NCI-H1417 (cell line): ENCODE measurements at regions not wholly inside any gene's neighbourhood (a gene's known extent, or its start where the extent isn't known, plus 50 kb on each side); places are given as distances from the start of the nearest gene placed in this dataset.
"Not testable (repeated sequence)": the region's sequence is repeated elsewhere in the genome, so short reads cannot be mapped to it uniquely, and the experiment has no call there.

Source experiments
- DNase-seq, 3 experiments: peaks; one replicate each; lab custom pipeline; 2025; lab: John Stamatoyannopoulos, UW

DNA sequence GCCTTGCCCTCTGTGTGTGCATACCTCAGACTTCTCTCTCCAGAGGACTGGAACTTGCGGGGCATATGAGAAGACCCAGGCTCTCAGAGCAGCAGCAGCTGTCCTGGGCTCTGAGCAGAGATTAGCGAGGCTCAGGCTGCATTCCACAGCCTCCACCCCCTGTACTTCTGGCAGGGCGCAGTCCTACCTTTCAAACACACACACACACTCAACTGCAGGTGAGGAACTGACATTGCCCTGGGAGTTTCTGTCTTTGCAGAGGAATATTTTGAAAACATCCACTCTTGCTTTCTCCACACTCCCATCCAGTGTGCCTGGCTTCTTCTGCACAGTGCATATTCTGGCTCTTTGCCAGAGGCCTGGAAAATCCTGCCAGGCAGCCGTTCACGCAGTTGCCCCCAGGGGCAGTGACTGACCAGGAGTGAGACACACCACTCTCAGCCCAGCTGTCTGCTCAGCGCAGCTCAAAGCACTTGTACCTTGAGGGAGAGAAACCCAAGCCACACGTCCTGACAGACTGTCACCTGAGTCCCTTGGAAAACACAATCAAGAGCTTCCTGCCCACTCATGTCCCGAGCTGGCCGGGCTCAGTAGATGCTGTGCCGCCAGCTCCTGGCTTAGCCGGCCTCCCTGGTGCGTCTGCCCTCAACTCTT is 460.8 kb downstream of the RNF144A start:
- DNase-seq, result peak; percentile 72 to 91 (median 88)

DNA sequence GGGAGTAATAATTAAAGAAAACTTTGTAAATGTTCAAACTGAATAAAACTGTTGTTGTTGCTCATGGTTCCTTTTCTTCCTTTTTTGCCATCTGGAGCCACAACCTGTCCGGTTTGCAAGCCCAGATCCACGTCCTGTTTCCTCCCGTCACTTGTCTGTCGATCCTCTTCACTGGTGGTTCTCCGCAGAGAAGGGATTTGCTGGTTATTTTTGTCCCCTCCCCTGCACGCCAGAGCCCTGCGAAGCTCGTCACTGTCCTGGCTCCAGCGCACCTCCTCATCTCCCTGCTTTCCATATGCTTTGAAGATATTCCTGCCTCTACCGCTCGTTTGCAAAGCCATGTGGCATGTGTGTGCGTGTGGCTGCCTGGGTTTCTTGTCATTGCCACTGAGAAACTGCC is 461.4 kb downstream of the RNF144A start:
- no peak for DNase-seq

DNA sequence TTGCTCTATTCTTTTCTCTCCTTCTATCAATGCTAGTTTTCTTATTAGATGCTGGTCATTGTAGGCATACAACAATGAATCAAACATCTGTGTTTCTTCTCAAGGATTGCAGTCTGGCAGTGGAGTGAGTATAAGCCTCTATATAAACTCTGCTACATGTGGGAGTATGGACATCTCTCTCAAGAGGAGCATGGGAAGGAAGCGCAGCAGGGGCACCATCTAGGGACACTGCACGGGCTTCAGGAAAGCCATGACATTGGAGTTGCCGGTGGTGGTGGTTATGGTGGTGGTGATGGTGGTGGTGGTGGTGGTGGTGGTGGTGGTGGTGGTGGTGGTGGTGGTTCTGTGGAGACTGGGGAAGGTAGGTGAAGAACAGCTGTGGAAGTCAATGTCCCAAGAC is 462.6 kb downstream of the RNF144A start:
- peak in 1 of 3 experiments; percentile 24 for DNase-seq

DNA sequence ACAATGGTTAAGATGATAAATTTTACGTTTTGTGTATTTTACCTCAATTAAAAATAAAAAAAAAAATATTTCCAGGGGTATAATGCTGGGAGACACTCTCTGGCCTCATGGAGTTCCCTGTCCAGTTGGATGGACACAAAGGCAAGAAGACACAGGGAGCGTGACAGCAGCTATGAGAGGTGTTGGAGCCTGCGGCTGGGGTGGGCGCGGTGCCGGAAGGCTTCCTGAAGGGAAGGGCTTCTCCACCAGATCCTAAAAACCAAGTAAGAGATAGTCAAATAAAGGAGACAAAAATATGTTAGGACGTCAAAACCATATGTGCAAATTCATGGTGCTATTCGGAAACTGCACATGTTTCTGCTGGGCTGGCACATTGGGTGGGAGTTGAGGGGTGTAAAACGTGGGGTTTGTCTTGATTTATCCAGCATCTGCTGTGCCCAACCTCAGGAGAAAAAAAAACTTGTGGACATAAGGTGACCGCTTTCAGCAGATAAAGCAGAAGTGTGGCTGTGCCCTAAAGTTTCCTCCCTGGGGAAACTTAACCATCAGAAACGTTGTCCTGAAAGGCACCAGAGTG is 467.6 kb downstream of the RNF144A start:
- DNase-seq, result no peak

DNA sequence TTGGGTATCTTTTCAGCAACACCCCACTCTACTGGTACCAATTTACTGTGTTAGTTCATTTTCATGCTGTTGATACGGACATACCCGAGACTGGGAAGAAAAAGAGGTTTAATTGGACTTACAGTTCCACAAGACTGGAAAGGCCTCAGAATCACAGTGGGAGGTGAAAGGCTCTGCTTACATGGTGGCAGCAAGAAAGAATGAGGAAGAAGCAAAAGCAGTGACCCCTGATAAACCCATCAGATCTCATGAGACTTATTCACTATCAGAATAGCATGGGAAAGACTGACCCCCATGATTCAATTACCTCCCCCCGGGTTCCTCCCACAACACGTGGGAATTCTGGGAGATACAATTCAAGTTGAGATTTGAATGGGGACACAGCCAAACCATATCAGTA is 473.1 kb downstream of the RNF144A start:
- not testable (repeated sequence) for DNase-seq

DNA sequence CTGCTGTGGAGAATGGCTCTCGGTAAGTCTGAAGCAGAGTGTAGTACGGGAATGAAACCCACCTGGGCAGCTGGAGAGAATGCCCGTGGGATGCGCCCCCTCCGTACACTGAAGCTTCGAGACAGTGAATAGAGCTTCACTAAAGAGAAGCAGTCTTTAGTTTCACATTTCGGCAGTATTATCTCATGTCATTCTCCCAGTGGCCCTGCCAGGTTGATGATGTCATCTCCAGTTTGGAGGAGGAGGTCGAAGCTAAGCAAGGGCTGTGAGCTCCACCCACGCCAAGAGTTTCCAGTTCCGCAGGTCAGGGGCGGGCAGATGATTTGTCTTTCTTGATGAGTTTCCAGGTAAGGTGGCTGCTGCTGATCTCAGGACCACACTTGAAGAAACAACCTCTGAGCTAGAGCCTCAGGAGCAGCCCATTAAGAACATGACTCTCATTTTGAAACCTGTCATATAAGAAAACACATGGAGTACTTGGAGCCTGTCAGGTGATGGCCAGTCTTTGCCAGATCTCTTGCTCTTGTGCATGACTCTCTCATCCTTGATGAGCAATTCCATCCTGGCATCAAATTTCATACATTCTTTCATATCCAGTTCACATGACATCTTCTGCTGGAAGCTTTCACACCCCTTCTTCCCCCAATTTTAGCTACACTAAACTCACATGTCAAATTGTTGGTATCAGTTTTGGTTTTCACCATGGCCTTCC is 475.0 kb downstream of the RNF144A start:
- DNase-seq, result no peak

DNA sequence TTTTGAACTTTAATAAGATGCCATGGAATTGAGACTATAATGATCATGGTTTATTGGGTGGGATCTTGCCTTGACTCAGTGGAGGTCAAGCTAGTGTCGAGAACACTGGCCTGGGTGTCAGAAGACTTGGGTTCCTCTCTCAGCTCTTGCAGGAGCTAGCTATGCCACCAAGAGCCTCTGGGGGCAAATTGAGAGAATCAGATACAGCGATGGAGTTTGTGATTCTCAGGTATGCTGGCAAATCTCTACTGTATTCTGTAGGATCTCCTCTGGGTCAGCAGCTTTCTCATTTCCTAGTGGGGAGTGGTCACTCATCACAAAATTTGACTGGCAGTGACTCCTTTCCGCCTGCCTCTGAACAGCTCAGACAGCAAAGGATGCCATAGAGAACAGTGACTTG is 477.0 kb downstream of the RNF144A start:
- DNase-seq, result no peak

DNA sequence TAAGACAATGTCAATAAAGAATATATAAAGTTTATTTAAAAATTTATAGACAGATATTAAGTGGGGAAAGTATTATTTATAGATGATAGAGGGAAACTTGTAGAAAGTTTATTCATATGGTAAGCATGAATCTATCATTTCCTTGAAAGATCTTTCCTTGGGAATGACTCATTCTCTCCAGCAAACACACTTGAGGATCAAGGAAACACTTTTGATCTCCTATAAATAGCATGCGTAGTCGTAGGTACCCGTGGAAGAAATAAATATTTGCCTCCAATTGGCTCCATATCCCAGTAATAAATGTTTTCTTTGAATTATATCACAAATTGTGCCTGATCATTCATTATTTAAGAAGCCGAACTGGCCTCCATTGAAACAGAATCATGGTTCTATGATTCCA is 483.4 kb downstream of the RNF144A start:
- DNase-seq, result no peak

DNA sequence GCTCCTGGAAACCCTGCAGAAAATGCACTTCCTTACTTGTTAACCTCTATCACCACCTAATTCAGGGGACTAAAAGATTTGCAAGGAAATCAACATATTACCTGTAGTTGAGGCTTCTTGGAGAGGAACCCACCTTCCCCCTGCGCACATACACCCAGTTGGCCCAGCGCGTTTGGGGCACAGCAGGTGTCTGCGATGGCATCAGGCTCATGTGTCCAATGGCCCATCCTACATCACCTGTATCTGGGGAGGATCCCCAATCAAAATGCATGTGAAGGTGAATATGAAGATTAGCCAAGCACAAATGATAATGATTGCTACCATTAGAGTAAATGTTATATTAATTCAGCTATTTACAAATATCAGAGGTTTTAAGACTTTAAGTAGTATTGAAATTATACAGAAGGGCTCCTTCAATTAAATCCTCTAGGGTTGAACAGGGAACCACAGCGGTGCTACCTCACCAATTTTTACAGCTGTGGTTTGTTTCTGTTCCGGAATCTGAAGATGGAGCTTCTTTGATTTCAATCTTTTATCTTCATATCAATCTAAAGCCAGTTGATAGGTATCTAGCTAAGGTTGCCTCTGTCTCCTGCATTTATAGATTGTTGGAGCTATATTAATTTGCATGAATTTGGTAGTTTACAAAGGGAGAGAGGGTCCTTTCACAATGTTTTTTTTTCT is 486.0 kb downstream of the RNF144A start:
- DNase-seq, result no peak

DNA sequence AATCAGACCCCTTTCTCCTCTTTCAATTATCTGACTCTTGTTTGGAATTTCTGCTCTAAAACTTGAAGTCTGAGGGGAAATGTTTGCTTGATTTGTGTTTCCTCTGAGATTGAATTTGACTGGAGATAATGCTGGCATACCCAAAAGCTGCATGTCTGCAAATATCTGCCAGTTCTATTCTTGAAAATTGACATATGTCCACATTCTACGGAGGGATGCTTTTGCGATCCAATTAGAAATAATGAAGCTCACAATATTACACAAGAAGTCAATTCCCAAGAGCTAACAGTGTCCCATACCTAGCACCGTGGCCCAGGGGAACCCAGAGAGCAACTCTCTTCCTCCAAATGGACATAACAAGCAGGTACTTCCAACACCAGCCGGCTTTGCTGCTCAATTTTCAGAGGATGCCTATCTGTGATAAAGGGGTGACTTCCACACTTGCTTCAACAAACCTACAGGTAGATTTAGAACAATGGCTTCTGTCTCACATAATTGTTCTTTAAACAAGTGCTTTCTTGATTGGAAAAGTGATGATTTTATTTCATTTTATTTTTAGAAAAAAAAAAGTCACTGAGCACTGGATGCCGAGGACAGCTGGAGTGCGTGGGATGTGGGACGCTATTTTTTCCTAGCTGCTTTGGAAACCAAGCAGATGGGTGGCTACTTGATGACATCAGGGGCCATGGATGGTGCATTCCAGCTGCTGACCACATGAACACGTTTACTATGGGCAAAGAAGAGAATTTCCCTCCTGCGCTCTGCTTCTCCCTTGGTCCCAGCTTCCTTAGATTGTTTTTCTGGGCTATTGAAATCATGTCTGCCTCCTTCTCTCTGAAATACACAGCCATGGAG is 488.9 kb downstream of the RNF144A start:
- DNase-seq, result no peak

DNA sequence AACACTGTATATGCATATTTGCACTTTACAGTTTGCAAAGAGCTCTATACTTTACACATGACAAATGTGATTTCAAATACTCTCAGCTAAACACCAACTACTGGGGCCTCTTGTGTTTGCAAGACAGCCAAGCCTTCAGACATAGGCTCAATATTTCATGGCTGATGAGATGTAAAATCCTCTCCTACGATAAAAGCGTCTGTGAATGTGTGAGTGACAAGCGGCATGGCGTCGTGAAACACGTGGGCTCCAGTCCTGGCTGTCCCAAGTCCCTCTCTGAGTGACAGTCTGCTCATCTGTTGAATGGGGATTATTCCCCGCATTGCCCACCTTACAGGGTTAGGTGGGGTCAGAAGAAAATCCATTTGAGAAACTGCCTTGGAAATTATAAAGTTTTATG is 489.8 kb downstream of the RNF144A start:
- no peak for DNase-seq

DNA sequence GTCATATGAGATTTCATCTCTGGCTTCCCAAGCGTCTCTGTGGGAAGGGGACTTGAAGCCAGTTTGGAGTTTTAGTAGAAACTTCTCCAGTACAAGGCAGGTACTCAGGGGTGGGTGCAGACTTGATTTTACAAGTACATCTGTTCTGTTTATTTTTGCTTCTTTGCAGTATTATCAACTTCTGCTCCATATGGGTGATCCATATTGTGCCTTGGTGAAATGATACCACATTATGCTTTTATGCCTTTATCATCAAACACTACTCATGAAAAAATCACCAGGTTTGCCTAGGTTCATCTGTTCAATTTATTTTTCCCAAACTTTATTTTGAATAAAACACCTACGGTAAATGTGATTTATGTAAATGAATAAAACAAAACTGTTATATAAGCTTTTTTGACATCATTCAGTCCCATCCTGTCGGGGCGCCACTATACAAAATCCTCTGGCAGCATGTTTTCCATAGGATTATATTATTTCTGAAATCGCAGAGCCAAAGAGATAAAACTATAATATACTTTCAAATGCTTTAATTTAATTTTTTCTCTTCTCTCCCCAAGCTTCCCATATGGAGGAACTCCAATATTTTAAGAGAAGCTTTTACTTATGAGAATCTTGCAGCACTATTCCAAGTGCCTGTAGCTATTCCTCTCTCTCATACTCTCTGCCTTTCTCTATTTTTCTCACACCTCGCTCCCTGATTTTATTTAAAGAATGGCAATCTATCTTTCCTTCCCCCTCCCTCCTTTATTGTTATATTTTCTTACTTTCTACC is 490.9 kb downstream of the RNF144A start:
- DNase-seq, result no peak

DNA sequence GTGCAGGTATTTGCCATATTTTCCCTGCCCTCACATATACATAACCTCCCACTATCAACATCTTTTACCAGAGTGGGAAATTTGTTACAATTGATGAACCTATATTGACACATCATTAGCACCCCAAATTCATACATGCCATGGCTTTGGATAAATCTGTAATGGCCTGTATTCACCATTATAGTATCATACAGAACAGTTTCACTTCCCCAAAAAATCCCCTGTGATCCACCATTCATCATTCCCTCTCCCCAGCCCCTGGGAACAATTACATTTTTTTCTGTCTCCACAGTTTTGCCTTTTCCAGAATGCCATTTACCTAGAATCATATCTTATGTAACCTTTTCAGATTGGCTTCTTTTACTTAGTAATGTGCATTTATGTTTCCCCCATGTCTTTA is 494.5 kb downstream of the RNF144A start:
- no peak for DNase-seq

DNA sequence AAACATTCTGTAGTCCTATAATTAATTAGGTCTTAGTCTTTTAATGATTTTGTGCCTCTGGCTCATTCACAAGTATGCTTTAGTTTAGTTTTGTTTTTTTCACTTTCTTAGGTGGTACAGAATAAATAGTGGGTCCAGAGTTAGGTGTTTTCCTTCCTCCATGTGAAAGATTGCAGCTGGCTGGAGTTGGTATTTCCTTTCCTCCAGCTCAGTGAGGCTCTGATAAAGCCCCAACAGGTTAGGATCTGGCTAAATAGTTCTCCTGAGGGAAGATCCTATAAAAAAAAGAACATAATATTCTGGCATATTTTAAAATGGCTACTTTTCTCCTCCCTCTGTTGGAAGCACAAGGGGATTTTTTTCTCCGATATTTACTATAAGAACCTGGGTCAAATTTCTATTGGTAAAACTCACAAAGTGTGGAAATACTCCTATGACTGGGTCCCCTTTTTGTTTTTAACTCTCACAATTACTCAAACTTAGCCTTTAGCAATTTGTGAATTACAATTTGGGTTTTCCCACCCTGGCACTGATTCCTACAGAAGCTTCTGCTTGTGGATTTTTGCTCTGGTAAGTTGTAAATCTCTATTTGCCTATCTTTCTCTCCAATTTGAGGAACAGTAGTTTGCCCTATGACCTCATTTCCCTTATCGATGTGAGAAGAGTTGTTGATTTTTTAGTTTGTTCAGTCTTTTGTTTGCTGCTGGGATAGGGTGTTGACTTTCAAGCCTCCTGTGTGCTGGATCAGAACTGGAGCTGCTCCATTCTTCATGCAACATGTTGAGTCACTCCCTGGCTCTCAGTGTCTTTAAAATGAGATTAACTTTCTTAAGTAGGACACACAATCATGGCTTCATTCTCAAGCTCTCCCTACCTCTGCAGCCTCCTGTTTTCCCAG is 500.9 kb downstream of the RNF144A start:
- no peak for DNase-seq

DNA sequence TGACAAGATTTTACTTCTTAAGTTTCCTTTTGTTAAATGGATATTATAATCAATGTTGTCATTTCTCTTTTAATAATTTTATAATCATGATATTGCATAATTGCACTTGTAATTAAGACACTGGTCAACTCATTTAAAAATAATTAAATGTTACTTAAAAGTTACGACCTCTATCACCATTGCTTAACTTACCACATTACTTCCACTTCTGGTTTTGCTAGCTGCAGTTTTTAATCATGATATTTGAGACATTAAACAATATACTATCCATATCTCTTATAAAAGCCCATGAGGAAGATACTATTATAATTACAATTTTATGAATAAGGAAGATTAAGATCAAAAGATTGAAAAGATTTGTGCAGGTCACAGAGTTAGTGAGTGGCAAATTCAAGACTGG is 502.0 kb downstream of the RNF144A start:
- DNase-seq, result no peak

DNA sequence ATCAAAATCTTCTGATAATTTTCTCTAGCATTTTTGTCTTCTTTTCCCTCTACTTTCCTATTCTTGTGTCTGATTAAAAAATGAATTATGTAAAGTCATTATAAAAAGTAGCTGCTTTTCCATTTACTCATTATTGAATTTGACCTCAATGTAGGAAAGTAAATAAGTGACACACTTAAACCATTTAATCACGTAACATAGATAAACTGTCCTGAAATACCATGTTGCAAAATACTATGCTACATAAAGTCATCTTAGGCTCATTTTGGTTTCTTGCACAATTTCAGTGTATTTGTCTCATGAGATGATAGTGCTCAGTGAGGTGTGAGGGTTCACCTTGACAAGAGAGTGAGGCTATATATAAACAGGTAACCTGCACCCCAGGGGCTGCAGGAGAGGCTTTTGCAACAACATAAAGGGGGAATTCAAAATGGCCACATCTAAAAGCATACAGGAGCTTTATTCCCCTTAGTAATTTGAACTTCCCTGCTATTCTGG is 502.7 kb downstream of the RNF144A start:
- DNase-seq, result no peak

DNA sequence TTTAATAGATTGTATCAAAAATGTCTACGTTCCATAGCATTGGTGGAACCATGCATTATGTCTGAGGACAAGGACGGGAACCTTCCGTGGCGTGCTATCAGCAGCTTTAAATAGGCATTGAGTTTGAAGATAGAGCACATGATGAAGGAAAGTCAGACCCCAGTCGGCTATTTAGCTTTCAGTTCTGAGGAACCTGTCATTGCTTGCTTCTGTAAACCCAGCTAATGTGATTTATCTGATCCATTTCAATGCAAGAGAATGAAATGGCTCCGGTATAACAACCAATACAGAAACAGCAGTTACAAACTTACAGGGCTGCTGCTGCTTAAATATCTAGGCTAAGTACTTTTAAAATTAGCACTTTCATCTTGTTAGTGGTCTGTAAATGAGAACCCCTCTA is 503.3 kb downstream of the RNF144A start:
- DNase-seq, result no peak

DNA sequence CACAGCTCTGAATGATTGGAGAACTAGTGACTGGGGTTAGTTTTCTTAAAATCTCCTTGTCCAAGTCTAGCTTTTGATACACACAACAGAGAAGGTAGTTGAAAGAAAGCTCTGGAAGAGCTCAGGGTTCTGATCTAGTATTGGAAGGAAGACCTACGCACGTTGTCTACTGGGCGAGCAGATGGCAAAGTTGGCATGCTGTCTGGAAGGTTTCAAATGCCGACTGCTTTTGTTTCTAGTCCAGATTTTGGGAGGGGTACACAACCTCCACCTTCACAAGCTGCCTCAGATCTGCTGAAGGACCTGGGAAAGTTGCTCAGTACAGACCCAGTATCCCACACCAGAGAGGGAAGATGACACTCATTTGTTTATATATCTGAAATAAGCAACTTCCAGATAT is 507.3 kb downstream of the RNF144A start:
- DNase-seq, result no peak

DNA sequence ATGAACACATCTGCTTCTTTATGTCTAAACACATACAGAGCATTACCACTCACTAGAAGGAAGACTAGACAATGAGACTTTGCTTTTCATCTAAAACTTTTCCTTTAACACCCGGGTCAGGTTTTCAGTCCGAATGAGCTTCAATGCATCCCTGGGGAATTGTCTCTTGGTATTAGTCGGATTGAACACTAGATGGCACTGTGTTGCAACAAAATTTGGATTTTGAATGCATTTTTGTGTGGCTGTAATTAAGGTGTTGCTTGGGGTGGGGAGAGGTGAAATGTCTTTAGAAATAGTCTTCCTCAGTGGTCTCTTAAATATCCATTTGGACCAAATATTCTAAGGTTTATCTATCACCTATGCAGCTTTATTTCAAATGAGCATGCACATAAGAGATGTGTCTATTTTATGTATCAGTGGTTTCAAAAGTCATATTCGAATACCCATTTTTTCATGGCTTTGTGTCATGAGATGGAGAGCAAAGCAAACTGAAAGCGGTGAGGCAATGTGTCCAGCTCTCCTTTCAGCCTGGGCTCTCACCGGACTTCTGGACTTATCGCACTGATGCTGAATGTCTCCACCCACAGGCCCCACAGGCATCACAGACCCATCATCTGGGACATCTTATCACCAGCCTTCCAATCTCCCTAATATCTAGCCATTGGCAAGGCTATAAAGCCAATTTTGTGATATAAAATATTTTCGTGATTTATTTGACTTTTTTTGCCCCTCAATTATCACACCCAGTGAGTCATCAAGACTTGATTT is 510.3 kb downstream of the RNF144A start:
- peak; percentile 71 to 96 (median 93) for DNase-seq
